WTC11 (cell line): ENCODE measurements at regions not wholly inside any gene's neighbourhood (a gene's known extent, or its start where the extent isn't known, plus 50 kb on each side); places are given as distances from the start of the nearest gene placed in this dataset.

Source experiments
- ATF3 ChIP-seq: sonication (generic); formaldehyde crosslinking; conservative IDR thresholded peaks from 2 replicates; pipeline ENCODE4 v1.8.1; 2022; ENCODE audit warnings: mild to moderate bottlenecking, missing genetic modification reagents
- CREB1 ChIP-seq: sonication (generic); formaldehyde crosslinking; IDR thresholded peaks from 2 replicates; pipeline ENCODE4 v1.8.0; 2023; ENCODE audit warnings: mild to moderate bottlenecking, missing genetic modification reagents
- CTCF ChIP-seq: fragments of 200-600 bp; IDR thresholded peaks from 2 replicates; pipeline ENCODE4 v1.8.0; 2022; ENCODE audit warnings: antibody characterized with exemption
- FOXP1 ChIP-seq: sonication (generic); formaldehyde crosslinking; IDR thresholded peaks from 2 replicates; pipeline ENCODE4 v1.8.0; 2022; ENCODE audit warnings: missing genetic modification reagents, mild to moderate bottlenecking, moderate library complexity, borderline replicate concordance
- FOXP4 ChIP-seq: sonication (generic); formaldehyde crosslinking; IDR thresholded peaks from 2 replicates; pipeline ENCODE4 v1.8.0; 2022; ENCODE audit warnings: mild to moderate bottlenecking, missing genetic modification reagents
- JUN ChIP-seq: sonication (generic); formaldehyde crosslinking; IDR thresholded peaks from 2 replicates; pipeline ENCODE4 v1.8.0; 2023; ENCODE audit warnings: mild to moderate bottlenecking, missing genetic modification reagents
- NR1H2 ChIP-seq: sonication (generic); formaldehyde crosslinking; IDR thresholded peaks from 2 replicates; pipeline ENCODE4 v1.9.0; 2021; ENCODE audit warnings: mild to moderate bottlenecking, moderate library complexity, missing genetic modification reagents
- PREB ChIP-seq: sonication (generic); formaldehyde crosslinking; IDR thresholded peaks from 2 replicates; pipeline ENCODE4 v1.8.1; 2022; ENCODE audit warnings: mild to moderate bottlenecking, missing genetic modification reagents, moderate library complexity, borderline replicate concordance
- TEAD1 ChIP-seq: sonication (generic); formaldehyde crosslinking; IDR thresholded peaks from 2 replicates; pipeline ENCODE4 v1.8.0; 2022; ENCODE audit warnings: mild to moderate bottlenecking, missing genetic modification reagents
- TEAD4 ChIP-seq: sonication (generic); formaldehyde crosslinking; IDR thresholded peaks from 2 replicates; pipeline ENCODE4 v1.8.0; 2022; ENCODE audit warnings: mild to moderate bottlenecking, missing genetic modification reagents
- ZNF423 ChIP-seq: fragments of 250-450 bp; sonication (Bioruptor Pico); IDR thresholded peaks from 2 replicates; pipeline ENCODE4 v2.1.2; 2022; ENCODE audit warnings: mild to moderate bottlenecking, moderate library complexity
- ZNF425 ChIP-seq: fragments of 250-450 bp; sonication (Bioruptor Pico); conservative IDR thresholded peaks from 2 replicates; pipeline ENCODE4 v1.9.0; 2021; ENCODE audit warnings: mild to moderate bottlenecking

GRCh38 chr5:125225424-125225823 is 479.0 kb upstream of the ZNF608 start:
- TF ChIP-seq ZNF423 (CRISPR knock-in tag) = no peak
- TF ChIP-seq FOXP1 (CRISPR knock-in tag) = no peak
- no peak for TF ChIP-seq ZNF425 (CRISPR knock-in tag)
- no peak for TF ChIP-seq ATF3 (CRISPR knock-in tag)
- TF ChIP-seq FOXP4 (CRISPR knock-in tag) = no peak
- TF ChIP-seq CTCF = no peak
- no peak for TF ChIP-seq JUN (CRISPR knock-in tag)
- TF ChIP-seq PREB (CRISPR knock-in tag) = no peak
- TF ChIP-seq TEAD1 (CRISPR knock-in tag) = no peak
- TF ChIP-seq NR1H2 = no peak
- no peak for TF ChIP-seq CREB1 (CRISPR knock-in tag)
- TF ChIP-seq TEAD4 = no peak
